Heart right ventricle (tissue), 16 donors: ENCODE measurements at regions not wholly inside any gene's neighbourhood (a gene's known extent, or its start where the extent isn't known, plus 50 kb on each side); places are given as distances from the start of the nearest gene placed in this dataset.

Source experiments
- ATAC-seq, 8 donors: fragments of 200-7000 bp; cut with Tn5 transposase; one replicate each; pipeline ENCODE4 v1.9.1; 2020; ENCODE audit warnings: mild to moderate bottlenecking in 8 of 8, moderate library complexity in 8 of 8, moderate number of reproducible peaks in 1 of 8
- DNase-seq, 2 donors: peaks; one replicate each; pipeline ENCODE4 v3.0.0-alpha.2; 2020
- H3K27ac ChIP-seq, 10 donors: fragments of 200-600 bp; sonication (generic) in 2 of 10; one replicate each; pipeline versions ENCODE4 v1.5.0 to v1.8.0; 2020 to 2022; ENCODE audit warnings: mild to moderate bottlenecking in 3 of 10
- H3K27me3 ChIP-seq, 7 donors: fragments of 200-600 bp; one replicate each; pipeline ENCODE4 v1.8.0; 2021 to 2022; ENCODE audit warnings: mild to moderate bottlenecking in 2 of 7
- H3K36me3 ChIP-seq, 9 donors: fragments of 200-600 bp; sonication (generic) in 1 of 9; one replicate each; pipeline versions ENCODE4 v1.5.0 to v1.8.0; 2020 to 2022; ENCODE audit warnings: mild to moderate bottlenecking in 2 of 9
- H3K4me1 ChIP-seq, 9 donors: fragments of 200-600 bp; sonication (generic) in 1 of 9; one replicate each; pipeline versions ENCODE4 v1.5.0 to v1.8.0; 2020 to 2022; ENCODE audit warnings: mild to moderate bottlenecking in 4 of 9
- H3K4me3 ChIP-seq, 10 donors: fragments of 200-600 bp; sonication (generic) in 2 of 10; one replicate each; pipeline versions ENCODE4 v1.5.0 to v1.8.0; 2020 to 2022; ENCODE audit warnings: mild to moderate bottlenecking in 7 of 10, moderate library complexity in 2 of 10
- H3K9me3 ChIP-seq, 11 donors: fragments of 200-600 bp in 10 of 11; sonication (generic) in 2 of 11; one replicate each; pipeline versions ENCODE4 v1.5.0 to v1.8.0; 2013 to 2022; ENCODE audit warnings: mild to moderate bottlenecking in 2 of 11, control low read depth in 1 of 11, moderate library complexity in 1 of 11
- WGBS, 2 donors: extraction: QIAGEN DNeasy Blood & Tissue Kit; methylation state at CpG; one replicate each; pipeline ENCODE4 v1.1.7; 2013; ENCODE audit warnings: inconsistent platforms in 1 of 2; 5-methylcytosine and 5-hydroxymethylcytosine counted together
- intact Hi-C, 10 donors: fragments of 100-400 bp; cut with DNase I; formaldehyde crosslinking; loops; one replicate each; pipeline versions ENCODE4 v1.11.1 to v1.14.2; 2022
- TF ChIP-seq, protein P1 (sequence below), 9 donors: fragments of 200-600 bp; sonication (generic) in 2 of 9; IDR thresholded peaks; one replicate each; pipeline versions ENCODE4 v1.5.0 to v1.8.0; 2021 to 2022; ENCODE audit warnings: antibody characterized with exemption in 9 of 9, mild to moderate bottlenecking in 5 of 9, moderate library complexity in 1 of 9
- donor health status: Arrhythmogenic right ventricular cardiomyopathy.
- donor health status: ischemic (EF 13 %, LVEDD 7.1; RV severe dilation, severe dysfunction).
- donor health status: healthy with polysubstance abuse.
- donor health status: DM: no; HTN: yes; CAD: no.
- donor health status: DM: no; HTN: no; CAD: no.
- donor health status: ischemic (EF 25% LVEDD 6.9; RV normal size, moderate dysfunction).
- donor health status: ischemic (EF 25% LVEDD 5.7; RV mildly dilated, moderate dysfunction).
- donor health status: healthy.
- donor health status: DM: yes; HTN: yes; CAD: no.
- donor health status: Ischemic cardiomyopathy.
- donor health status: ischemic (EF 35%, LVEDD 5.7; RV mildly dilated, moderate dysfunction).
- donor health status: nonischemic (EF 11% LVEDD 7.7; RV severe dilation, severe dysfunction).
- donor health status: DM: yes; HTN: yes; CAD: no.
- donor health status: PGD.
- donor health status: ischemic (EF 29% LVEDD 5.4; RV normal size, mild dysfunction).
- donor health status: nonischemic (EF 23%, LVEDD 6.1; RV moderate dilation, normal function).

GRCh38 chr16:31700530-31701388 lies 172.8 kb upstream of the ZNF267 start:
- intact Hi-C loops = loop anchor here in 2 of 10 donors (10.0 kb wide), 3 partner anchors 174 to 216 kb away; partner anchors contain the start of genes RUSF1 (in 1 of the 2), SLC5A2 (in 1 of the 2) and ZNF267 (in 1 of the 2)
- ATAC-seq (peak; percentile 34 to 98 (median 94)), DNase-seq (peak; percentile 79 to 81)
- Histone ChIP-seq H3K27ac (peak overlapping the region in 8 of 10 donors; percentile 25 to 84 (median 50)), H3K4me3 (peak overlapping the region; percentile 56 to 98 (median 81)), H3K4me1 (peaks cover 0 to 21% (median 11%) of the 10 kb centered on the region in 9 donors), H3K9me3 (no peaks in the 10 kb centered on the region), H3K36me3 (peaks cover 0 to 31% (median 10%) of the 10 kb centered on the region in 9 donors), H3K27me3 (peaks cover 0 to 17% (median 0%) of the 10 kb centered on the region in 7 donors)
- WGBS, 2 donors = 2 to 3% methylated on average over 56 of the region's 56 CpGs
- TF ChIP-seq, protein P1, sequence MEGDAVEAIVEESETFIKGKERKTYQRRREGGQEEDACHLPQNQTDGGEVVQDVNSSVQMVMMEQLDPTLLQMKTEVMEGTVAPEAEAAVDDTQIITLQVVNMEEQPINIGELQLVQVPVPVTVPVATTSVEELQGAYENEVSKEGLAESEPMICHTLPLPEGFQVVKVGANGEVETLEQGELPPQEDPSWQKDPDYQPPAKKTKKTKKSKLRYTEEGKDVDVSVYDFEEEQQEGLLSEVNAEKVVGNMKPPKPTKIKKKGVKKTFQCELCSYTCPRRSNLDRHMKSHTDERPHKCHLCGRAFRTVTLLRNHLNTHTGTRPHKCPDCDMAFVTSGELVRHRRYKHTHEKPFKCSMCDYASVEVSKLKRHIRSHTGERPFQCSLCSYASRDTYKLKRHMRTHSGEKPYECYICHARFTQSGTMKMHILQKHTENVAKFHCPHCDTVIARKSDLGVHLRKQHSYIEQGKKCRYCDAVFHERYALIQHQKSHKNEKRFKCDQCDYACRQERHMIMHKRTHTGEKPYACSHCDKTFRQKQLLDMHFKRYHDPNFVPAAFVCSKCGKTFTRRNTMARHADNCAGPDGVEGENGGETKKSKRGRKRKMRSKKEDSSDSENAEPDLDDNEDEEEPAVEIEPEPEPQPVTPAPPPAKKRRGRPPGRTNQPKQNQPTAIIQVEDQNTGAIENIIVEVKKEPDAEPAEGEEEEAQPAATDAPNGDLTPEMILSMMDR (IDR thresholded peaks at IDR 0.05) = peak in 6 of 9 donors; percentile 17 to 44 (median 27)

DNA sequence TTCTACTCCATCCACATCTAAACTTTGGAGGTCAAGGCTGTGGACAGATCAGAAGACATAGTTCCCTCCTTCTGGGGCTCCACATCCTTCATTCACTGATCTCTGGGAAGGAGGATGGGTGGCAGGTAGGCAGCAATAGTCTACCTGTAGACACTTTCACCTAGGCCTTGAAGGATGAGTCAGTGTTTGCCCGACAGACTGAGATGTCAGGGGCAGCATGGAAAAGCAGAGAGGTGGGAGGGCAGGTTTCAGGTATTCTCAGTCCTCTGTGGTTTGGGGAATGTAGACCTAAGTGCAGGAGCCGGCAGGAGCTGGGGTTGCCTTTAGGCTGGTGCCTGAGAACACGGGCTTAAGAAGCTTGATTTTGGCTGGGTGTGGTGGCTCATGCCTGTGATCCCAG lies 171.9 kb upstream of the ZNF267 start:
- Histone ChIP-seq H3K4me1 (peaks cover 0 to 21% (median 11%) of the 10 kb centered on the region in 9 donors), H3K9me3 (no peaks in the 10 kb centered on the region), H3K4me3 (peak overlapping the region in 2 of 10 donors; percentile 83 to 98), H3K27ac (peak overlapping the region in 1 of 10 donors; percentile 84), H3K36me3 (peaks cover 0 to 40% (median 10%) of the 10 kb centered on the region in 9 donors), H3K27me3 (peaks cover 0 to 17% (median 0%) of the 10 kb centered on the region in 7 donors)
- TF ChIP-seq, protein P1 (IDR thresholded peaks at IDR 0.05) = no peak
- intact Hi-C loops = loop anchor here in 2 of 10 donors (10.0 kb wide), 3 partner anchors 173 to 217 kb away; partner anchors contain the start of genes RUSF1 (in 1 of the 2), SLC5A2 (in 1 of the 2) and ZNF267 (in 1 of the 2)
- no peak for ATAC-seq
- DNase-seq = no peak
- WGBS, 2 donors = 66 to 89% methylated on average over 3 of the region's 3 CpGs

GRCh38 chr16:31702796-31703195 lies 170.8 kb upstream of the ZNF267 start:
- intact Hi-C loops = loop anchor here in 2 of 10 donors (10.0 kb wide), 3 partner anchors 172 to 218 kb away; partner anchors contain the start of genes RUSF1 (in 1 of the 2), SLC5A2 (in 1 of the 2) and ZNF267 (in 1 of the 2)
- no peak overlapping the region for H3K27ac ChIP-seq
- no peaks in the 10 kb centered on the region for H3K9me3 ChIP-seq
- ATAC-seq = no peak
- TF ChIP-seq, protein P1 (IDR thresholded peaks at IDR 0.05) = no peak
- peaks cover 0 to 21% (median 11%) of the 10 kb centered on the region in 9 donors for H3K4me1 ChIP-seq
- peaks cover 0 to 17% (median 0%) of the 10 kb centered on the region in 7 donors for H3K27me3 ChIP-seq
- no peak for DNase-seq
- no peak overlapping the region for H3K4me3 ChIP-seq
- H3K36me3 ChIP-seq = peaks cover 0 to 51% (median 10%) of the 10 kb centered on the region in 9 donors
- 98 to 99% methylated on average over 5 of the region's 5 CpGs for WGBS, 2 donors

GRCh38 chr16:31703526-31704128 lies 170.0 kb upstream of the ZNF267 start:
- Histone ChIP-seq H3K4me1 (peaks cover 0 to 21% (median 11%) of the 10 kb centered on the region in 9 donors), H3K4me3 (no peak overlapping the region), H3K27me3 (peaks cover 0 to 17% (median 0%) of the 10 kb centered on the region in 7 donors), H3K36me3 (peaks cover 0 to 59% (median 10%) of the 10 kb centered on the region in 9 donors), H3K27ac (no peak overlapping the region), H3K9me3 (no peaks in the 10 kb centered on the region)
- TF ChIP-seq, protein P1 (IDR thresholded peaks at IDR 0.05) = no peak
- intact Hi-C loops = loop anchor here in 2 of 10 donors (10.0 kb wide), 3 partner anchors 171 to 219 kb away; partner anchors contain the start of genes RUSF1 (in 1 of the 2), SLC5A2 (in 1 of the 2) and ZNF267 (in 1 of the 2)
- no peak for DNase-seq
- 91 to 92% methylated on average over 5 of the region's 5 CpGs for WGBS, 2 donors
- ATAC-seq = no peak
